ENCODE measurements at regions not wholly inside any gene's neighbourhood (a gene's known extent, or its start where the extent isn't known, plus 50 kb on each side); places are given as distances from the start of the nearest gene placed in this dataset.

DNA sequence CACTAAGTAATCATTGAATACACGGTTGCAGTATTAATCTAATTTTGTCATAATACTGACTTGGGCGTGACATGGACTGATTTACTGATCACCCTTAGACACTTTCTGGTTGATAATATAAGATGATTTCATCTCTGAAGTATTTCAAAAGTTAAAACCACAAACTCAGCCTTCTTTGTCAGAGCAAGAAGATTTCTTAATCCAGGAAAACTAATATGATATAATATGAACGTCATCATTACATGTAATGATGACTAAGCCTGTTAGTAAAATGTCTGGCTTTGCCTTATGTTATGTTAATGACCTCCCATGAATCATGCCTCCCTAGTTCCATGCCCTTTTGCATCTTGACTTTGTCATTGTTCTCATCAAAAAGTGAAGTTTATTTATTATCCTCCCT is 1325.0 kb upstream of the CDH2 start:
- TF ChIP-seq, protein P1, sequence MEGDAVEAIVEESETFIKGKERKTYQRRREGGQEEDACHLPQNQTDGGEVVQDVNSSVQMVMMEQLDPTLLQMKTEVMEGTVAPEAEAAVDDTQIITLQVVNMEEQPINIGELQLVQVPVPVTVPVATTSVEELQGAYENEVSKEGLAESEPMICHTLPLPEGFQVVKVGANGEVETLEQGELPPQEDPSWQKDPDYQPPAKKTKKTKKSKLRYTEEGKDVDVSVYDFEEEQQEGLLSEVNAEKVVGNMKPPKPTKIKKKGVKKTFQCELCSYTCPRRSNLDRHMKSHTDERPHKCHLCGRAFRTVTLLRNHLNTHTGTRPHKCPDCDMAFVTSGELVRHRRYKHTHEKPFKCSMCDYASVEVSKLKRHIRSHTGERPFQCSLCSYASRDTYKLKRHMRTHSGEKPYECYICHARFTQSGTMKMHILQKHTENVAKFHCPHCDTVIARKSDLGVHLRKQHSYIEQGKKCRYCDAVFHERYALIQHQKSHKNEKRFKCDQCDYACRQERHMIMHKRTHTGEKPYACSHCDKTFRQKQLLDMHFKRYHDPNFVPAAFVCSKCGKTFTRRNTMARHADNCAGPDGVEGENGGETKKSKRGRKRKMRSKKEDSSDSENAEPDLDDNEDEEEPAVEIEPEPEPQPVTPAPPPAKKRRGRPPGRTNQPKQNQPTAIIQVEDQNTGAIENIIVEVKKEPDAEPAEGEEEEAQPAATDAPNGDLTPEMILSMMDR (IDR thresholded peaks at IDR 0.05): no peak
- no peak for TF ChIP-seq EZH2 (IDR thresholded peaks at IDR 0.05)
